Mucosa of descending colon (tissue), 3 donors: ENCODE measurements at regions not wholly inside any gene's neighbourhood (a gene's known extent, or its start where the extent isn't known, plus 50 kb on each side); places are given as distances from the start of the nearest gene placed in this dataset.
A peak's percentile ranks its signal among the peaks of the same experiment; 100 is the strongest.

Experiments
- ATAC-seq: fragments of 200-7000 bp; cut with Tn5 transposase; one replicate; pipeline ENCODE4 v1.9.1; 2020; ENCODE audit warnings: mild to moderate bottlenecking, moderate library complexity
- DNase-seq, 3 donors: peaks; one replicate each; pipeline ENCODE4 v3.0.0-alpha.2; 2020
- H3K36me3 ChIP-seq: fragments of 200-600 bp; one replicate; pipeline ENCODE4 v1.8.0; 2021; ENCODE audit warnings: low read depth, mild to moderate bottlenecking
- H3K4me1 ChIP-seq: fragments of 200-600 bp; one replicate; pipeline ENCODE4 v1.8.0; 2021; ENCODE audit warnings: low read depth, mild to moderate bottlenecking
- H3K4me3 ChIP-seq: fragments of 200-600 bp; one replicate; pipeline ENCODE4 v1.8.0; 2021; ENCODE audit warnings: mild to moderate bottlenecking
- H3K9me3 ChIP-seq: fragments of 200-600 bp; one replicate; pipeline ENCODE4 v1.8.0; 2021; ENCODE audit warnings: mild to moderate bottlenecking
- intact Hi-C, 2 donors: fragments of 100-400 bp; cut with DNase I in 1 of 2; cut with micrococcal nuclease in 1 of 2; formaldehyde crosslinking; loops; one replicate each; pipeline versions ENCODE4 v1.11.0 to v1.11.1; 2022; cut with DNase I, micrococcal nuclease
- TF ChIP-seq, protein P1 (sequence below): fragments of 200-600 bp; IDR thresholded peaks from one replicate; pipeline ENCODE4 v1.8.0; 2022; ENCODE audit warnings: antibody characterized with exemption, mild to moderate bottlenecking
- donor health status: DM: no; HTN: no; CAD: no; lungs with moderate emphysema.
- donor health status: DM: no; HTN: no; CAD: no.
- donor health status: DM: no; HTN: yes; CAD: no.

GRCh38 chr5:61966296-61966955 lies 339.6 kb upstream of the KIF2A start:
- DNase-seq (peak in 1 of 3 donors; percentile 28), ATAC-seq (peak; percentile 84)

GRCh38 chr5:61966997-61967396 lies 339.0 kb upstream of the KIF2A start:
- TF ChIP-seq, protein P1, sequence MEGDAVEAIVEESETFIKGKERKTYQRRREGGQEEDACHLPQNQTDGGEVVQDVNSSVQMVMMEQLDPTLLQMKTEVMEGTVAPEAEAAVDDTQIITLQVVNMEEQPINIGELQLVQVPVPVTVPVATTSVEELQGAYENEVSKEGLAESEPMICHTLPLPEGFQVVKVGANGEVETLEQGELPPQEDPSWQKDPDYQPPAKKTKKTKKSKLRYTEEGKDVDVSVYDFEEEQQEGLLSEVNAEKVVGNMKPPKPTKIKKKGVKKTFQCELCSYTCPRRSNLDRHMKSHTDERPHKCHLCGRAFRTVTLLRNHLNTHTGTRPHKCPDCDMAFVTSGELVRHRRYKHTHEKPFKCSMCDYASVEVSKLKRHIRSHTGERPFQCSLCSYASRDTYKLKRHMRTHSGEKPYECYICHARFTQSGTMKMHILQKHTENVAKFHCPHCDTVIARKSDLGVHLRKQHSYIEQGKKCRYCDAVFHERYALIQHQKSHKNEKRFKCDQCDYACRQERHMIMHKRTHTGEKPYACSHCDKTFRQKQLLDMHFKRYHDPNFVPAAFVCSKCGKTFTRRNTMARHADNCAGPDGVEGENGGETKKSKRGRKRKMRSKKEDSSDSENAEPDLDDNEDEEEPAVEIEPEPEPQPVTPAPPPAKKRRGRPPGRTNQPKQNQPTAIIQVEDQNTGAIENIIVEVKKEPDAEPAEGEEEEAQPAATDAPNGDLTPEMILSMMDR = no peak
- no peak overlapping the region for H3K4me3 ChIP-seq
- no peaks in the 10 kb centered on the region for H3K4me1 ChIP-seq
- DNase-seq (no peak), ATAC-seq (peak; percentile 25)
- no peaks in the 10 kb centered on the region for H3K36me3 ChIP-seq
- intact Hi-C loops = no loop called here
- no peaks in the 10 kb centered on the region for H3K9me3 ChIP-seq

More at GRCh38 chr5:61966296-61966955, 339.6 kb upstream of the KIF2A start:
- no peak overlapping the region for H3K4me3 ChIP-seq
- no peaks in the 10 kb centered on the region for H3K9me3 ChIP-seq
- no peaks in the 10 kb centered on the region for H3K36me3 ChIP-seq
- TF ChIP-seq, protein P1 = no peak
- intact Hi-C loops = no loop called here
- no peaks in the 10 kb centered on the region for H3K4me1 ChIP-seq

DNA sequence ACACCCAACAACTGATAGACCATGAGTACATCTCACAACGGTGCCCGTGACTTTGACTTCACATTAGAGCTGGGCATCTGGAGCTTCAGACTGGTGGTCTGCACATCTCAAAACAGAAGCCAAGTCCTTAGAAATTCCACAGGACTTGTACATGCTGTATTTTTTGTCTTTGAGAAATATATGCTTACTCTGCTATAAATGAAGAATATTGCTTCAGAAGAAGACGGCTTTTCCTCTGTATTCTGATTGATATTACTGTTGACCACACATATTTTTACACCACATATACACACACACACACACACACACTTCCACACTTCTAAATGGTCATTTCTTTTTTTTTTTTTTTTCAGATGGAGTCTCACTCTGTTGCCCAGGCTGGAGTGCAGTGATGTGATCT lies 338.3 kb upstream of the KIF2A start:
- H3K4me1 ChIP-seq = no peaks in the 10 kb centered on the region
- ATAC-seq = no peak
- TF ChIP-seq, protein P1 = no peak
- H3K4me3 ChIP-seq = no peak overlapping the region
- intact Hi-C loops = no loop called here
- no peaks in the 10 kb centered on the region for H3K9me3 ChIP-seq
- no peak for DNase-seq
- no peaks in the 10 kb centered on the region for H3K36me3 ChIP-seq

DNA sequence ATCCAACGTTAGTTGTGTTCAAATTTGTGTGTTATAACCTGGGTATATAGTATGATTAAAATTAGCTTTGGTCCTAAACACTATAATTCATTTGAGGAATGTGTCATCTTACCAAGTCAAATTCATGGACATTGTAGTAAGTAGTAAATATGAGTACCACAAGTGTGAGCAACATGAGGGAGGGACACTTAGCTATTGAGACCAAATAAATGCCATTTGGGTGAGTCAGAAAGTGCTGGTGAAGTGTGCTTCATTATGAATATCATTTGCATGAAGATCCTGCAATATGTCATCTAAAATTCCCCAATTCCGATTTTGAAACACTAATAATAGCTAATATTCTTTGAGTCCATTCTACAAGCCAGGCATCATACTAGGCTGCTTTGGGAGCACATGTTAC lies 336.7 kb upstream of the KIF2A start:
- H3K4me1 ChIP-seq = no peaks in the 10 kb centered on the region
- H3K36me3 ChIP-seq = no peaks in the 10 kb centered on the region
- intact Hi-C loops = no loop called here
- no peak for ATAC-seq
- no peak for DNase-seq
- H3K9me3 ChIP-seq = no peaks in the 10 kb centered on the region
- H3K4me3 ChIP-seq = no peak overlapping the region
- TF ChIP-seq, protein P1 = no peak

DNA sequence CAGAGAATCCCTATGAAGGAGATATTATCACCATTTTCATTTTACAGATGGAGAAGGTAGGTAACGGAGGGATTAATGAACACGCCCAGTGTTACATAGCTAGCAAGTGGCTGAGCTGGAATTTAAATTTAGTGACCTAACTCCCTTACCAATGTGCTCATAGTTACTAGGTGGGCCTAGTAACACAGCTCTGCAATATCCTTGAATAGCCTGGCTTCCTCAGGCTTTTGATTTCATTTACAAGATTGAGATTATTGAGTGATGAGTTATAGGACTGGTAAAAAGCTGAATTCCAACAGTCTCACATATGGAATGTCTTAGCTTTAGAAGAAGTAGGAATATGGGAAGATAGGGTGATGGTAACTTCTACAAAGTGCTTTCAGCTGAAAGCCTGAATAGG lies 336.3 kb upstream of the KIF2A start:
- no peak for DNase-seq
- no peak for ATAC-seq

More for the DNA sequence above, 336.3 kb upstream of the KIF2A start:
- TF ChIP-seq, protein P1 = no peak
- intact Hi-C loops = no loop called here
- Histone ChIP-seq H3K4me3 (no peak overlapping the region), H3K4me1 (no peaks in the 10 kb centered on the region), H3K36me3 (no peaks in the 10 kb centered on the region), H3K9me3 (no peaks in the 10 kb centered on the region)
